ENCODE measurements at regions not wholly inside any gene's neighbourhood (a gene's known extent, or its start where the extent isn't known, plus 50 kb on each side); places are given as distances from the start of the nearest gene placed in this dataset.

DNA sequence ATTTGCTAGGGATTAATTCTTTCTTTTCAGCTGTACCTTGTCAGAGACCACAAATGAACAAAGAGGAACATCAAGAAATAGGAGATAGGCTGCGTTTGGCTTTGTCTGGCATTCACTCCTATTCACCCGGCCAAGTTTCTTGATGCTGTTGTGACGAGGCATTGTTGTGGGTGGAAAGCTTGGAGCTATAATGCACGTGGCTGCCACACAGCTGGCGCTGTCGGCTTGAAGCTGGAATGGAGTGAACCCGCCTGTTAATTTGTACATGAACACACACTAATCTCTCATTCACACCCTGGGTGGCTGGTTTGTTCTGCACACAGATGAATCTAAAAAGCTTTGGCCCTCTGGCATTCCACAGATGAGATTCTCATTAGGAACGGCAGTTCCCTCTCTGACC is 274.9 kb upstream of the GYPC start:
- no peak for TF ChIP-seq EZH2 (IDR thresholded peaks at IDR 0.05; ENCODE audit: borderline replicate concordance, low read length)
- TF ChIP-seq, protein P1, sequence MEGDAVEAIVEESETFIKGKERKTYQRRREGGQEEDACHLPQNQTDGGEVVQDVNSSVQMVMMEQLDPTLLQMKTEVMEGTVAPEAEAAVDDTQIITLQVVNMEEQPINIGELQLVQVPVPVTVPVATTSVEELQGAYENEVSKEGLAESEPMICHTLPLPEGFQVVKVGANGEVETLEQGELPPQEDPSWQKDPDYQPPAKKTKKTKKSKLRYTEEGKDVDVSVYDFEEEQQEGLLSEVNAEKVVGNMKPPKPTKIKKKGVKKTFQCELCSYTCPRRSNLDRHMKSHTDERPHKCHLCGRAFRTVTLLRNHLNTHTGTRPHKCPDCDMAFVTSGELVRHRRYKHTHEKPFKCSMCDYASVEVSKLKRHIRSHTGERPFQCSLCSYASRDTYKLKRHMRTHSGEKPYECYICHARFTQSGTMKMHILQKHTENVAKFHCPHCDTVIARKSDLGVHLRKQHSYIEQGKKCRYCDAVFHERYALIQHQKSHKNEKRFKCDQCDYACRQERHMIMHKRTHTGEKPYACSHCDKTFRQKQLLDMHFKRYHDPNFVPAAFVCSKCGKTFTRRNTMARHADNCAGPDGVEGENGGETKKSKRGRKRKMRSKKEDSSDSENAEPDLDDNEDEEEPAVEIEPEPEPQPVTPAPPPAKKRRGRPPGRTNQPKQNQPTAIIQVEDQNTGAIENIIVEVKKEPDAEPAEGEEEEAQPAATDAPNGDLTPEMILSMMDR (IDR thresholded peaks at IDR 0.05; ENCODE audit: low read length), result no peak
